Esophagus muscularis mucosa (tissue), 4 donors: ENCODE measurements at regions not wholly inside any gene's neighbourhood (a gene's known extent, or its start where the extent isn't known, plus 50 kb on each side); places are given as distances from the start of the nearest gene placed in this dataset.

ENCODE experiments used
- EP300 ChIP-seq: sonication (generic); formaldehyde crosslinking; IDR thresholded peaks from one replicate; pipeline ENCODE4 v1.6.1; 2017; ENCODE audit warnings: antibody characterized with exemption
- POLR2A ChIP-seq: fragments of 450-650 bp; IDR thresholded peaks from one replicate; pipeline ENCODE4 v1.6.1; 2017; ENCODE audit warnings: antibody characterized with exemption, moderate library complexity, mild to moderate bottlenecking, low read depth
- POLR2AphosphoS5 ChIP-seq, 2 donors: sonication (generic); formaldehyde crosslinking; IDR thresholded peaks; one replicate each; pipeline ENCODE4 v1.6.1; 2017; ENCODE audit warnings: antibody characterized with exemption in 2 of 2
- TF ChIP-seq, protein P1 (sequence below), 3 experiments: fragments of 200-600 bp in 2 of 3; fragments of 450-650 bp in 1 of 3; sonication (generic) in 2 of 3; IDR thresholded peaks; one replicate each; pipeline ENCODE4 v1.5.1; 2017 to 2019; ENCODE audit warnings: antibody characterized with exemption in 3 of 3, mild to moderate bottlenecking in 2 of 3, moderate library complexity in 1 of 3

DNA sequence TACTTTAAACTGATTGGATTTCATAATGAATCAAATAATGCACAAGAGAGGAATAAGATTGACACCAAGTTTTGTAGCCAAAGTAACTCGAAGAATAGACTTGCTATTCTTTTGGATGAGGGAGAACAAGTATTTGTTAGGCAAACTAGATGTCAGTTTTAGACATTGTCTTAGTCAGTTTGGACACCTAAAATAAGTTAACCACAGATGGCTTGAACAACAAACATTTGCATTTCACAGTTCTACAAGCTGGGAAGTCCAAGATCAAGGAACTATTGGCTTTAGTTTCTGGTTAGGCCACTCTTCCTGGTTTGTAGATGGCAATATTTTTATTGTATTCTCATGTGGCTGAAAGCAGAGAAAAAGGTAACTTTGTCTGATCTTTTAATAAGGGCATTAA, 61.3 kb upstream of the OSTN start:
- TF ChIP-seq, protein P1, sequence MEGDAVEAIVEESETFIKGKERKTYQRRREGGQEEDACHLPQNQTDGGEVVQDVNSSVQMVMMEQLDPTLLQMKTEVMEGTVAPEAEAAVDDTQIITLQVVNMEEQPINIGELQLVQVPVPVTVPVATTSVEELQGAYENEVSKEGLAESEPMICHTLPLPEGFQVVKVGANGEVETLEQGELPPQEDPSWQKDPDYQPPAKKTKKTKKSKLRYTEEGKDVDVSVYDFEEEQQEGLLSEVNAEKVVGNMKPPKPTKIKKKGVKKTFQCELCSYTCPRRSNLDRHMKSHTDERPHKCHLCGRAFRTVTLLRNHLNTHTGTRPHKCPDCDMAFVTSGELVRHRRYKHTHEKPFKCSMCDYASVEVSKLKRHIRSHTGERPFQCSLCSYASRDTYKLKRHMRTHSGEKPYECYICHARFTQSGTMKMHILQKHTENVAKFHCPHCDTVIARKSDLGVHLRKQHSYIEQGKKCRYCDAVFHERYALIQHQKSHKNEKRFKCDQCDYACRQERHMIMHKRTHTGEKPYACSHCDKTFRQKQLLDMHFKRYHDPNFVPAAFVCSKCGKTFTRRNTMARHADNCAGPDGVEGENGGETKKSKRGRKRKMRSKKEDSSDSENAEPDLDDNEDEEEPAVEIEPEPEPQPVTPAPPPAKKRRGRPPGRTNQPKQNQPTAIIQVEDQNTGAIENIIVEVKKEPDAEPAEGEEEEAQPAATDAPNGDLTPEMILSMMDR (IDR thresholded peaks at IDR 0.05): no peak
- no peak for TF ChIP-seq POLR2A
- no peak for TF ChIP-seq EP300
- no peak for TF ChIP-seq POLR2AphosphoS5 (IDR thresholded peaks at IDR 0.05)
